ENCODE measurements at regions not wholly inside any gene's neighbourhood (a gene's known extent, or its start where the extent isn't known, plus 50 kb on each side); places are given as distances from the start of the nearest gene placed in this dataset.

GRCh38 chr5:163790497-163790896, 285.1 kb downstream of the MAT2B start:
- no peaks in the 10 kb centered on the region for H3K79me2 ChIP-seq (ENCODE audit: insufficient read depth, low read length)
- H3F3A ChIP-seq (ENCODE audit: insufficient read depth): no peaks in the 10 kb centered on the region
- H4K20me1 ChIP-seq (ENCODE audit: low read depth, low read length): no peaks in the 10 kb centered on the region
- H3K36me3 ChIP-seq (ENCODE audit: low read length): no peaks in the 10 kb centered on the region
- H3K4me3 ChIP-seq (ENCODE audit: insufficient read depth, low read length, poor library complexity, severe bottlenecking): no peak overlapping the region
- H3K27ac ChIP-seq (ENCODE audit: low read depth, low read length): no peak overlapping the region
- H2AFZ ChIP-seq (ENCODE audit: low read depth, low read length, severe bottlenecking): no peak overlapping the region
- no peaks in the 10 kb centered on the region for H3K27me3 ChIP-seq (ENCODE audit: low read length)
- TF ChIP-seq EZH2phosphoT487 (conservative IDR thresholded peaks at IDR 0.05; ENCODE audit: low read length): no peak
- H3K9me2 ChIP-seq (replicated peaks; ENCODE audit: insufficient read depth, low read length): no peaks in the 10 kb centered on the region
- no peak overlapping the region for H3K9ac ChIP-seq (ENCODE audit: low read length)
- H3K9me3 ChIP-seq (ENCODE audit: insufficient read depth, low read length): no peaks in the 10 kb centered on the region
- H3K4me2 ChIP-seq (ENCODE audit: low read depth, low read length, poor library complexity, severe bottlenecking): no peak overlapping the region

- Histone ChIP-seq H3K4me3 (ENCODE audit: insufficient read depth, low read length, poor library complexity, severe bottlenecking) (no peak overlapping the region), H3K79me2 (ENCODE audit: insufficient read depth, low read length) (no peaks in the 10 kb centered on the region), H3K36me3 (ENCODE audit: low read length) (no peaks in the 10 kb centered on the region), H4K20me1 (ENCODE audit: low read depth, low read length) (no peaks in the 10 kb centered on the region), H3K9me3 (ENCODE audit: insufficient read depth, low read length) (no peaks in the 10 kb centered on the region), H3K27ac (ENCODE audit: low read depth, low read length) (no peak overlapping the region), H2AFZ (ENCODE audit: low read depth, low read length, severe bottlenecking) (no peak overlapping the region), H3K4me2 (ENCODE audit: low read depth, low read length, poor library complexity, severe bottlenecking) (no peak overlapping the region), H3F3A (ENCODE audit: insufficient read depth) (no peaks in the 10 kb centered on the region), H3K9me2 (replicated peaks; ENCODE audit: insufficient read depth, low read length) (no peaks in the 10 kb centered on the region), H3K9ac (ENCODE audit: low read length) (no peak overlapping the region), H3K27me3 (ENCODE audit: low read length) (no peaks in the 10 kb centered on the region)
- no peak for TF ChIP-seq EZH2phosphoT487 (conservative IDR thresholded peaks at IDR 0.05; ENCODE audit: low read length)
- TF ChIP-seq, protein P1, sequence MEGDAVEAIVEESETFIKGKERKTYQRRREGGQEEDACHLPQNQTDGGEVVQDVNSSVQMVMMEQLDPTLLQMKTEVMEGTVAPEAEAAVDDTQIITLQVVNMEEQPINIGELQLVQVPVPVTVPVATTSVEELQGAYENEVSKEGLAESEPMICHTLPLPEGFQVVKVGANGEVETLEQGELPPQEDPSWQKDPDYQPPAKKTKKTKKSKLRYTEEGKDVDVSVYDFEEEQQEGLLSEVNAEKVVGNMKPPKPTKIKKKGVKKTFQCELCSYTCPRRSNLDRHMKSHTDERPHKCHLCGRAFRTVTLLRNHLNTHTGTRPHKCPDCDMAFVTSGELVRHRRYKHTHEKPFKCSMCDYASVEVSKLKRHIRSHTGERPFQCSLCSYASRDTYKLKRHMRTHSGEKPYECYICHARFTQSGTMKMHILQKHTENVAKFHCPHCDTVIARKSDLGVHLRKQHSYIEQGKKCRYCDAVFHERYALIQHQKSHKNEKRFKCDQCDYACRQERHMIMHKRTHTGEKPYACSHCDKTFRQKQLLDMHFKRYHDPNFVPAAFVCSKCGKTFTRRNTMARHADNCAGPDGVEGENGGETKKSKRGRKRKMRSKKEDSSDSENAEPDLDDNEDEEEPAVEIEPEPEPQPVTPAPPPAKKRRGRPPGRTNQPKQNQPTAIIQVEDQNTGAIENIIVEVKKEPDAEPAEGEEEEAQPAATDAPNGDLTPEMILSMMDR (IDR thresholded peaks at IDR 0.05; ENCODE audit: insufficient read depth, low read length, poor library complexity, severe bottlenecking): no peak
These were observed 289.6 kb downstream of the MAT2B start for GRCh38 chr5:163794993-163795392.

- no peaks in the 10 kb centered on the region for H4K20me1 ChIP-seq (ENCODE audit: low read depth, low read length)
- TF ChIP-seq EZH2phosphoT487 (conservative IDR thresholded peaks at IDR 0.05; ENCODE audit: low read length): no peak
- TF ChIP-seq, protein P1 (IDR thresholded peaks at IDR 0.05; ENCODE audit: insufficient read depth, low read length, poor library complexity, severe bottlenecking): no peak
These were observed 302.4 kb downstream of the MAT2B start for GRCh38 chr5:163807781-163808180.

DNA sequence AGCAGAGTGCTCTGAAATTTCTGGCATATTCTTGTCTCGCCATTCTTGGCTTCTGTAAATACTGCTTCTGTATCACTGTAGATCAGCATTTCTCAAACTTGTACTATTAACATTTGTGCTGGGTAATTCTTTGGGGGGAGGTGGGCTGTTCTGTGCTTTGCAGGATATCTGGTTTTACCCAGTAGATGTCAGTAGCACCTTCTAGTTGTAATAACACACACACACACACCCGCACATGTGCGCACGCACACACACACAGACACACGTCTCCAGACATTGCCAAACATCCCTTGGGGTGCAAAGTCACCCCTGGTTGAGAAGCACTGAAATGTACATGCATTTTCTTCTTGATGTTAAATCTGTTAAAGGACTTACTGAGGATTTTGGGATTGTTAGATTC, 304.1 kb downstream of the MAT2B start:
- Histone ChIP-seq H3K4me3 (ENCODE audit: insufficient read depth, low read length, poor library complexity, severe bottlenecking) (no peak overlapping the region), H2AFZ (ENCODE audit: low read depth, low read length, severe bottlenecking) (no peak overlapping the region), H3K9ac (ENCODE audit: low read length) (no peak overlapping the region), H3K9me2 (replicated peaks; ENCODE audit: insufficient read depth, low read length) (no peaks in the 10 kb centered on the region), H3K27ac (ENCODE audit: low read depth, low read length) (no peak overlapping the region), H3F3A (ENCODE audit: insufficient read depth) (no peaks in the 10 kb centered on the region), H3K27me3 (ENCODE audit: low read length) (no peaks in the 10 kb centered on the region), H3K79me2 (ENCODE audit: insufficient read depth, low read length) (no peaks in the 10 kb centered on the region), H3K4me2 (ENCODE audit: low read depth, low read length, poor library complexity, severe bottlenecking) (no peak overlapping the region), H3K9me3 (ENCODE audit: insufficient read depth, low read length) (no peaks in the 10 kb centered on the region), H3K36me3 (ENCODE audit: low read length) (no peaks in the 10 kb centered on the region), H4K20me1 (ENCODE audit: low read depth, low read length) (no peaks in the 10 kb centered on the region)
- TF ChIP-seq, protein P1 (IDR thresholded peaks at IDR 0.05; ENCODE audit: insufficient read depth, low read length, poor library complexity, severe bottlenecking): no peak
- no peak for TF ChIP-seq EZH2phosphoT487 (conservative IDR thresholded peaks at IDR 0.05; ENCODE audit: low read length)

More at GRCh38 chr5:163807781-163808180, 302.4 kb downstream of the MAT2B start:
- no peak overlapping the region for H2AFZ ChIP-seq (ENCODE audit: low read depth, low read length, severe bottlenecking)
- H3K9me3 ChIP-seq (ENCODE audit: insufficient read depth, low read length): no peaks in the 10 kb centered on the region
- no peak overlapping the region for H3K27ac ChIP-seq (ENCODE audit: low read depth, low read length)
- no peaks in the 10 kb centered on the region for H3K27me3 ChIP-seq (ENCODE audit: low read length)
- H3K36me3 ChIP-seq (ENCODE audit: low read length): no peaks in the 10 kb centered on the region
- H3K79me2 ChIP-seq (ENCODE audit: insufficient read depth, low read length): no peaks in the 10 kb centered on the region
- H3K9me2 ChIP-seq (replicated peaks; ENCODE audit: insufficient read depth, low read length): no peaks in the 10 kb centered on the region
- no peak overlapping the region for H3K4me3 ChIP-seq (ENCODE audit: insufficient read depth, low read length, poor library complexity, severe bottlenecking)
- H3K4me2 ChIP-seq (ENCODE audit: low read depth, low read length, poor library complexity, severe bottlenecking): no peak overlapping the region
- no peaks in the 10 kb centered on the region for H3F3A ChIP-seq (ENCODE audit: insufficient read depth)
- no peak overlapping the region for H3K9ac ChIP-seq (ENCODE audit: low read length)

Data from SU-DHL-6 (cell line).